Gastrocnemius medialis (tissue), 4 donors: ENCODE measurements at regions not wholly inside any gene's neighbourhood (a gene's known extent, or its start where the extent isn't known, plus 50 kb on each side); places are given as distances from the start of the nearest gene placed in this dataset.

ENCODE experiments used
- CTCF ChIP-seq, 5 experiments: fragments of 450-650 bp in 3 of 5; fragments of 200-600 bp in 2 of 5; sonication (generic) in 2 of 5; IDR thresholded peaks in 4 of 5; conservative IDR thresholded peaks in 1 of 5; 1 replicate in 4 of 5; 2 replicates in 1 of 5; pipeline ENCODE4 v1.5.1; 2016 to 2019; ENCODE audit warnings: antibody characterized with exemption in 5 of 5, mild to moderate bottlenecking in 3 of 5, moderate library complexity in 3 of 5
- POLR2A ChIP-seq, 2 donors: fragments of 450-650 bp; IDR thresholded peaks; one replicate each; pipeline ENCODE4 v1.6.1; 2017; ENCODE audit warnings: antibody characterized with exemption in 2 of 2, mild to moderate bottlenecking in 2 of 2, moderate library complexity in 2 of 2

- TF ChIP-seq CTCF (IDR thresholded peaks at IDR 0.05 in 4 of 5, conservative IDR thresholded peaks at IDR 0.05 in 1 of 5), result no peak
- no peak for TF ChIP-seq POLR2A (IDR thresholded peaks at IDR 0.05)
Measured at GRCh38 chr15:96121086-96121920, 209.2 kb upstream of the NR2F2 start.
